Fibroblast of gingiva (primary cell): ENCODE measurements at regions not wholly inside any gene's neighbourhood (a gene's known extent, or its start where the extent isn't known, plus 50 kb on each side); places are given as distances from the start of the nearest gene placed in this dataset.

Source experiments
- DNase-seq: peaks from one replicate; pipeline ENCODE4 v3.0.0-alpha.2; 2011; ENCODE audit warnings: low read depth

DNA sequence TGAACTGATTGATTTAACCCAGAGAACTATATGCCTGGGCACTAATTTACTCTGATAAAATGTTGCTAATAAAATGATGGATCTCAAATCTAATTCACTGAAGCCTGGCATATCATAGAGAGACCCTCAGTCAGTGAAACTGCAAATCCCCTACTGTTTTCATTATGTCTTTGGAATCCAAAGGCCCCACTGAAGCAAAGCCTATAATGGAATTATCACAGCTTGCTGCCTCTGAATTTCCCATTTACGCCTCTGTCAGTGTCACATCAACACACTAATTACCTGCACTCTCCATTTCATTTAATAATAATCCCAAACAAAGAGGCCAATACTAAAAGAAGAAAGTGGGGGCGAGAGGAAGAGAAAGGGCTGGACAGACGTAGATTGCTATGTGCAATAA lies 470.9 kb downstream of the MBD2 start:
- DNase-seq = no peak

- DNase-seq = no peak
These were observed 471.6 kb downstream of the MBD2 start for GRCh38 chr18:53752781-53753367.

DNA sequence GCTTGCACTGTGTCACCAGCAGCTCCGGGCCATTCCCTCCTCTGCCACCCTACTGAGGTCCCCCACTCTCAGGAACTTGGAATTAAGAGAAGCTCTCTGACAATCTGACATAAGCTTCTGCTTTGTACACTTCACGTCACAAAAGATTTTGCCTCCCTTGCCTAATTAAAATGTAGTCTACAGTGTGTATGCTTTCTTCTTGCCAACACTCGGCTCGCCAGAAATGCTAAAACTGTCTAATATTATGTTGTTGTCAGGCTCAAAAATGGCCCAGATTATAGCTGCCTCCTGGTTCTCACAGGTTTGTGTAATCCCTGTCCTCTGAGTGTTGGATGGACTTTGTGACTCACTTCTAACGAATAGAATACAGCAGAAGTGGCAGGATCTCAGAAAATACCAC lies 474.7 kb downstream of the MBD2 start:
- no peak for DNase-seq

DNA sequence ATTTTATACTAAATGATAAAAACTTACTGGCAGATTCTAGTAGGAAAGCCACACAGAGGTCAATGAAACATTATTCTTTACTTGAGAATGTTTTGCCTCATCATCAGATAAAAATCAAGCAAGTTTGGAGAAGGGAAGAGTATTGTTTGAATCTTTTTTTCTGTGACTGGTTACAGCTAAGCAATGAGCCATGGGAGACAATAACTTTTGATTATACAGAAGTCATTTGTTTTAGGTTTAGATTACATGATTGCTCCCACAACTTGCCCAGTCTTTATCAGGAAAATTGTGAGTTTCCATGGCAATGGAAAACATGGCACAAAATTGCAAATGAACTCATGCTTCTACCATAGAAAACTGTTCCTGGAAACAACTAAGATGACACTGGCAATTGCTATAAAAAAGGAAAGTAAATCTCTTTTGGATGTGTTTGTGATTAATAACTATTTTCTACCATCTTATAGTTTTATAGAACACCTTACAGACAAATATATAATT lies 476.8 kb downstream of the MBD2 start:
- DNase-seq = no peak

- DNase-seq = no peak
These were observed 477.3 kb downstream of the MBD2 start for GRCh38 chr18:53747210-53747609.

DNA sequence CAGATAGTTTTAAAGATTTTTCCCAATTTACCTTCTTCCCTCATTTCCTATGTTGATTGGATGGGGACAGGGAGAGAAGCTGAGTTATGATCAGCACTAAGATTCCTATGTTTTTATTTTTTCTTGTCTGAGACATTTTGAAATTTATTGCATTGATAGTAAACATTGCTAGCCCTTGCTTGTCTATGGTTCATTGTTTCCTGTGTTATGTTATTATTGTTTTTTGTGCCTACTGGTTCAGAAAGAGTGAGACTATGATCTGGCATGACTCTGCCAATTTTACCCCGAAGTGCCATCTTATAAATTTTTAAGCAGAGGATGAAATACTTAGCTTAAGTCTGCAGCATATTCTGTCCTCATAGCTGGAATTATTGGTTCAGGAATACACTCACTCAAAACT lies 478.5 kb downstream of the MBD2 start:
- DNase-seq = no peak

DNA sequence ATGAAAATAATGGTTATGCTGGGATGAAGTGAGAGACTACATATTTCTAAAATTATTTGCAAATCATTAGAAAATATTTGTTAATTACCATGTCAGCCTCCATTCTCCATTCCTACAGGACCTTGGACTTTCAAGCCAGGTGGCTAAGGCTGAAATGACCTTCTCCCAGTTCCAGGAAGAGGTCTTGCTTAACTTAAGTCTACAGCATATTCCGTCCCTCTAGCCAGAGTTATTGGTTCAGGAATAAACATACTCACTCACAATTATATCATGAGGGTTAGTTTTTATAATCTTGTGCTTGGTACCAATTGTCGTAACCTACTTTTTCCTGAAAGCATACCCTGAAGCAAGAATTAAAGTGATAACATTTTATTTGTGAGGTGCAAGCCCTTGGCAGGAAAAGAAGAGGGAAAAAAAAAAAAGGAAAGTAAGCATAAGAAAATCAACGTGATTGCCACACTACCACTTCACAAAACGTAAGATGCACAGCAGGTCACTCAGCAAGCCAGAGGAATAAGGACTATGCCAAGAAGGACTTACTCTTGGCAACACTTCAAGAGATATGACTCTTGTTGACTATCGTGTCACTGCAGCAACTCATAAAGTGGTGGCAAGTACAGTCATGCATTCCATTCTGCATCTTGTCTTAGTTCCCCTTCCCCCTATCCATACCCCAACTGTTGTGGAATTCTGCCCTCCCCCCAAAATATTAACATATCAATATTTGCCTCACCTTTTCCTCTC lies 479.1 kb downstream of the MBD2 start:
- DNase-seq = no peak

GRCh38 chr18:53739700-53740099 lies 484.8 kb downstream of the MBD2 start:
- DNase-seq = no peak

- no peak for DNase-seq
These were observed 488.9 kb downstream of the MBD2 start for GRCh38 chr18:53735526-53735925.

DNA sequence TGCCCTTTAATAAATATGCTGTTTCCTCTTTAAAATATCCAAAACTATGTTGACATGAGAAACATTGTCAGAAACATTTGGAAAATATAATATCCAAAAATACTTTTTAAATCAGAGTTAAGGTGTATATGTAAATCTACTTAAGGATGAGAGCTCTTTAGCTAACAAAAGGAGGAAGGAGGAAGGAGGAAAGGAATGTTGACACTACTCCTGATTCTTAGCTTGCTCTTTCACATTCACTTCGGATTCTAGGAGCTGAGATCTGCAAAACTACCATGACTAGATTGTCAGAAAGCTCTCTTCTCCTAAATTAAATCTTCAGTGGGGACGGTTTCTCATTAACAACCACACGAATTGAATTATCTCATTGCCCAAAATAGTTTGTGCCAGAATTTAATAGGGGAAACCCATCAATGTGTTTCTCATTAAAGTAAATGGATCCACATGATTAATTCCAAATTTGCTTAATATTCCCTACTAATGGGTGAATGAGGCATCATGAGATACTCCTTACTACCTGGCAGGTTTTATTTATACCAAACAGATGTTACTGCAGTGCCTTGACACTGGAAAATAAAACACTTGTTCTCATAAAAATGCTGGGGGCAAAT lies 509.1 kb downstream of the MBD2 start:
- no peak for DNase-seq

DNA sequence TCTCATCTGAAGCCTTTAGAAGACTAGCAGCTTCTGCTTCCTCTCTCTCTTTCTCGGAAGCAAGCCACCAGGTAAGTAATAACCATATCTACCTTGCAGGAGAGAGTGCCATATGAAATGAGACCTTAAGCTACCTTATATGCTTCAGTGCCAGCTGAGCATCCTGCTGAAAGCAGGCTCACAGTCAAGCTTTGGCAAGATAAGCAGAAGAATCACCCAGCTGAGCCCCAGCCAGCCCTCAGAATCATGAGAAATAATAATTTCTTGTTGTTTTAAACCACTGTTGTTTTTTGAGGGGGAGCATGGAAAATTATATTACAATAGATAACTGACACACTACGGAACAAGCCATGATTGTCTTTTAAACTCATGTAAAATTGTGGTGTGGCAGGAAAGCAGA lies 514.4 kb downstream of the MBD2 start:
- DNase-seq = no peak

- DNase-seq = no peak
These were observed 522.0 kb downstream of the MBD2 start for GRCh38 chr18:53702480-53702879.

- no peak for DNase-seq
These were observed 522.8 kb downstream of the MBD2 start for GRCh38 chr18:53701697-53702096.

GRCh38 chr18:53698907-53699306 lies 525.6 kb downstream of the MBD2 start:
- DNase-seq = peak; percentile 47

- DNase-seq = no peak
These were observed 534.6 kb downstream of the MBD2 start for GRCh38 chr18:53689886-53690285.

DNA sequence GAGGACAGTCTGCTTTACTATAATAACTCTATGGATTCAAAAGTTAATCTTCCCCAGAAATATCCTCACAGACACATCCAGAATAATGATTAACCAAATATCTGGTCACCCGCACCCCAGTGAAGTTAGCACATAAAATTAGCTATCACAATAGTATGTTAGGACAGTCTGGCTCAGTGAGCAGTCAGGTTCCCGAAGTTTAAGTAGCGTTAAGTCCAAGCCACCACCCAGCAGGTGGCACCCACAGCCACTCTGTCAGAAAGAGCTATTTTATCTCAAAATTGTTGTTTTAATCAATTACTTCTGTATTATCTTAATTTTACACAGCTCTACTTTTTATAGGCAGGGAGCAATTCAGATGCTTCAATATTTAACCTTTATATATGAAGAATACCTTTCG lies 537.5 kb downstream of the MBD2 start:
- DNase-seq = no peak

- DNase-seq = no peak
These were observed 541.7 kb downstream of the MBD2 start for GRCh38 chr18:53682796-53683195.

DNA sequence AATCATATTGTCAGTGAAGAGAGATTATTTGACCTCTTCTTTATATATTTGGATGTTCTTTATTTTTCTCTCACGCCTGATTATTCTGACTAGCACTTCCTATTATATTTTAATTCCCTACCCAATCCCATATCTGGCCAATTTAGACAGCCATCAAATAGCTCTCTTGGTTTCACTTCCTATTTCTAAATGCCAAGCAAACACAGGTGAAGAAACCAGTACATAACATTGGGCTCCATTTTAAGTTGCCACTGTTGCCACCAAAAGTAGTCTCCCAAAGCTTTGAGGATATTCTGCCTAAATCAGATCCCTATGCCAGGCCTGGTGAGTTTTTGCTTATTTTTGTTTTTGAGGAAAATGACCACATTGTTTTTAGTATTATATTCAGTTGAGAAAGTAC lies 547.0 kb downstream of the MBD2 start:
- no peak for DNase-seq

- DNase-seq = no peak
These were observed 558.8 kb downstream of the MBD2 start for GRCh38 chr18:53665701-53666100.

DNA sequence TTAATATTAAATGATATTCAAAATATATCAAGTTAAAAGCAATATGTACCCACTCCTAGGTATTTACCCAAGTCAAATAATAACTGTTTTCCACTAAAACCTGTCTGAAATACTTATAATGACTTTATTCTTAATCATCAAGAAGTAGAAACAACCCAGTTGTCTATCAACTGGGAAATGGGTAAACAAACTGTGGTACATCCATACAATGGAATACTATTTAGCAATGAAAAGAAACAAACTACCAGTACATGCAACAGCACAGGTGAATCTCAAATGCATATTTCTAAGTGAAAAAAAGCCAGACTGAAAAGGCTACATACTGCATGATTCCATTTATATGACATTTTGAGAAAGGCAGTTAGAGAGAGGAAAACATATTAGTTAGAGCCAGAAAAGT lies 559.9 kb downstream of the MBD2 start:
- no peak for DNase-seq

DNA sequence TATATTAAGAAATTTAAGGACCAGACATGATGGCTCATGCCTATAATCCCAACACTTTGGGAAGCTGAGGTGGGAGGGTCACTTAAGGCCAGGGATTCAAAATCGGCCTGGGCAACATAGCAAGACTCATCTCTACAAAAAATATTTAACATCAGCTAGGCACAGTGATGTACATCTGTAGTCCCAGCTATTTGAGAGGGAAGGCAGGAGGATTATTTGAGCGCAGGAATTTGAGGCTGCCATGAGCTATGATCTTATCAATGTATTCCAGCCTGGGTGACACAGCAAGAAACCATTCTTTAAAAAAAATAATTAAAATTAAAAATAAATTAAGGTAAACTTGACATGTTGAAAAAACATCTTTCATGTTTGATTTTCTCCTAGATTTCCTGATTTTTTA lies 564.2 kb downstream of the MBD2 start:
- no peak for DNase-seq

DNA sequence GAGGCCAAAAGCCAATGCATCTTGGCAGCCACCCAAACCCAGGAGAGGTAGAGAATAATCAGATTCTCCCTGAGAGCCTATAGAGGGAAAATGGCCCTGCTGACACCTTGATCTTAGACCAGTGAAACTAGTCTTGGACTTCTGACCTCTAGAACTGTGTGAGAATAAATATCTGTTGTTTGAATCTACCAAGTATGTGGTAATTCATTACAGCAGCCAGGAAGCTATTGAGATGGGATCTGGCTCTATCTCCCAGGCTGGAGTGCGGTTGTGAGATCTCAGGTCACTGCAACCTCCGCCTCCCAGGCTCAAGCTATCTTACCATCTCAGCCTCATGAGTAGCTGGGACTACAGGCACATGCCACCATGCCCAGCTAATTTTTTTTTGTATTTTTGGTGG lies 567.2 kb downstream of the MBD2 start:
- no peak for DNase-seq

DNA sequence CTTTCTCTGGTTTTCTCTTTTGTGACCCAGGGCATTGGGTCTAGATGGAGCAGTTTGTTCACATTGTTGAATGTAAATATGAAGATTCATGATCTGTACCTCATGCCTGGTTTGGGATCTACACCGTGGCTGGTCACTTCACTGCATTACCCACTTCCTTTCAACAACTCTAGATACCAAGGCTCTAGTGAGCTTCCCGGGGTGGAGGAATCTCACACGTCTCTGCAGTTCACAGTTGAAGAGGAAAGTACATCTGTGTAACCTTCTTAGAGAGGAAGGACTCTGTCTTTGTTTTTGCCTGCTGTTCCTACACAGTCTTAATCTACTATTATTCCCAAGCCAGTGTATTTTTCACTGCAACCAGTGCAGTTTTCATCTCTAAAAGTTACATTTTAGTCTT lies 574.8 kb downstream of the MBD2 start:
- DNase-seq = no peak
